Lower leg skin (tissue), 4 donors: ENCODE measurements at regions not wholly inside any gene's neighbourhood (a gene's known extent, or its start where the extent isn't known, plus 50 kb on each side); places are given as distances from the start of the nearest gene placed in this dataset.
"Not testable (repeated sequence)": the region's sequence is repeated elsewhere in the genome, so short reads cannot be mapped to it uniquely, and the experiment has no call there.

ENCODE experiments used
- DNase-seq, 2 donors: peaks; one replicate each; pipeline ENCODE4 v3.0.0-alpha.2; 2019; ENCODE audit warnings: low spot score in 2 of 2
- H3K4me3 ChIP-seq: fragments of 200-600 bp; sonication (generic); 2 replicates; pipeline ENCODE4 v1.5.1; 2017; ENCODE audit warnings: mild to moderate bottlenecking, low read depth; ENCODE audit not compliant: poor library complexity, severe bottlenecking
- POLR2A ChIP-seq, 2 donors: fragments of 450-650 bp; IDR thresholded peaks; one replicate each; pipeline ENCODE4 v1.6.1; 2016 to 2017; ENCODE audit warnings: antibody characterized with exemption in 2 of 2, mild to moderate bottlenecking in 1 of 2, moderate library complexity in 1 of 2
- WGBS, 2 donors: methylation state at CpG; one replicate each; pipeline ENCODE4 v1.1.5; 2018; 5-methylcytosine and 5-hydroxymethylcytosine counted together
- intact Hi-C: fragments of 100-400 bp; cut with DNase I; formaldehyde crosslinking; loops from one replicate; pipeline ENCODE4 v1.15.0; 2023; ENCODE audit warnings: low total_unique reads
- TF ChIP-seq, protein P1 (sequence below), 3 donors: fragments of 450-650 bp; IDR thresholded peaks; one replicate each; pipeline ENCODE4 v1.5.1; 2016; ENCODE audit warnings: antibody characterized with exemption in 3 of 3, mild to moderate bottlenecking in 3 of 3, moderate library complexity in 2 of 3

DNA sequence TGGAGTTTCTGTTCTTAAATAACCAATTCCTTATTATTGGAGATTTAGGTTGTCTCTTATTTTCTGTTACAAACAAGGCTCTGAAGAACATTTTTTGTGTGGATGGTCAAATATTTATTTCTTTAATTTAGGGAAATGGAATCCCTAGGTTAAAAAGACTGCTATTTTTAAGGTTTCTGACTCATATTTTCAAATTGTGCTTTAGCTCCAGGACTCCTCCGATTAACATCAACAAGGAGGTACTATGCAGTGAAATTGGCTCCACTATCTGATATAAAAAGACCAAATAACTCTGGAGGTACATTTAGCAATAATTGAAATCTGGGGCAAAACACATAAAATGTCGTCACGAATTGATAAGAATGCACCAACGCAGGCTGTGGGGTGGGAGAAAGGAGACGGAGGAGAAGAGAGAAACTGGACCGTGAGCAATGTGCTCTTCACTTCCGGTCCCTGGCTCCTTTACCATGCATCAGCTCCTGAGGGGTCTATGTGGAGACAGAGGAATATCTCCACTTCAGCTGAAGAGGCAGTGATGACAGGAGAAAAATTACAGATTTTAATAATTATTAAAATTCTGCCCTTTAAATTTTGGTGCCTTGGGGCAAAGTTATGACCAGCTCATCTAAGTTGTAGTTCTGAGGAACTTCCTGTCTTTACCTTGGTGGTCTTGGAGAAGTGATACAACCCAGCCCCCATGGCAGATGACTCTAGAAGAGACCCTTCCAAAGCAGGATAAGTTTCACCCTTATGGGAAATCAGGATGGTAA, 90.2 kb upstream of the BTG1 start:
- no peak overlapping the region for H3K4me3 ChIP-seq
- 89 to 94% methylated on average over 7 of the region's 7 CpGs for WGBS, 2 donors
- intact Hi-C loops, result no loop called here
- DNase-seq, result no peak
- TF ChIP-seq, protein P1, sequence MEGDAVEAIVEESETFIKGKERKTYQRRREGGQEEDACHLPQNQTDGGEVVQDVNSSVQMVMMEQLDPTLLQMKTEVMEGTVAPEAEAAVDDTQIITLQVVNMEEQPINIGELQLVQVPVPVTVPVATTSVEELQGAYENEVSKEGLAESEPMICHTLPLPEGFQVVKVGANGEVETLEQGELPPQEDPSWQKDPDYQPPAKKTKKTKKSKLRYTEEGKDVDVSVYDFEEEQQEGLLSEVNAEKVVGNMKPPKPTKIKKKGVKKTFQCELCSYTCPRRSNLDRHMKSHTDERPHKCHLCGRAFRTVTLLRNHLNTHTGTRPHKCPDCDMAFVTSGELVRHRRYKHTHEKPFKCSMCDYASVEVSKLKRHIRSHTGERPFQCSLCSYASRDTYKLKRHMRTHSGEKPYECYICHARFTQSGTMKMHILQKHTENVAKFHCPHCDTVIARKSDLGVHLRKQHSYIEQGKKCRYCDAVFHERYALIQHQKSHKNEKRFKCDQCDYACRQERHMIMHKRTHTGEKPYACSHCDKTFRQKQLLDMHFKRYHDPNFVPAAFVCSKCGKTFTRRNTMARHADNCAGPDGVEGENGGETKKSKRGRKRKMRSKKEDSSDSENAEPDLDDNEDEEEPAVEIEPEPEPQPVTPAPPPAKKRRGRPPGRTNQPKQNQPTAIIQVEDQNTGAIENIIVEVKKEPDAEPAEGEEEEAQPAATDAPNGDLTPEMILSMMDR (IDR thresholded peaks at IDR 0.05), result no peak
- no peak for TF ChIP-seq POLR2A (IDR thresholded peaks at IDR 0.05)

DNA sequence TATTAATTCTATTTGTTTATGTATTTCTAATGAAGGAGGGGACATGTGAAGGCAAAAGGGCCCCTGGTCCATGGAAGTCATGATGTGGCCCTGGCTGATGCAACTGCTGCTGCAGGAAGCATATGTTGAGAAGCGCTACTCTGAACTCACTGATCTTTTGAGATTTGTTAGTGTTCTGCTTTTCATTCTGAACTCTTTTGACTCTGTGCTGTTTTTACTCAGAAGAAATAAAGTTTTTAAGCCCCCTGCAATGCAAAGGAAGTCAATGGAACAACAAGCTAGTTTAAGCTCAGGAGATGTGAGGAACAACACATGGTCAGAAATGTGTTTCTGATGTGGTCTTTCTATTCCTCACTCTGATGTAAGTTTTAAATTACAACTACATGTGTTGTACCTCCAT, 88.9 kb upstream of the BTG1 start:
- DNase-seq, result no peak
- TF ChIP-seq, protein P1 (IDR thresholded peaks at IDR 0.05), result no peak
- no peak for TF ChIP-seq POLR2A (IDR thresholded peaks at IDR 0.05)
- H3K4me3 ChIP-seq, result no peak overlapping the region
- intact Hi-C loops, result no loop called here
- 94 to 96% methylated on average over 1 of the region's 1 CpG for WGBS, 2 donors

- intact Hi-C loops, result no loop called here
- DNase-seq, result no peak
- TF ChIP-seq, protein P1 (IDR thresholded peaks at IDR 0.05), result no peak
- no peak for TF ChIP-seq POLR2A (IDR thresholded peaks at IDR 0.05)
- H3K4me3 ChIP-seq, result no peak overlapping the region
- 74 to 82% methylated on average over 5 of the region's 5 CpGs for WGBS, 2 donors
These were observed 87.8 kb upstream of the BTG1 start for GRCh38 chr12:92233346-92234015.

DNA sequence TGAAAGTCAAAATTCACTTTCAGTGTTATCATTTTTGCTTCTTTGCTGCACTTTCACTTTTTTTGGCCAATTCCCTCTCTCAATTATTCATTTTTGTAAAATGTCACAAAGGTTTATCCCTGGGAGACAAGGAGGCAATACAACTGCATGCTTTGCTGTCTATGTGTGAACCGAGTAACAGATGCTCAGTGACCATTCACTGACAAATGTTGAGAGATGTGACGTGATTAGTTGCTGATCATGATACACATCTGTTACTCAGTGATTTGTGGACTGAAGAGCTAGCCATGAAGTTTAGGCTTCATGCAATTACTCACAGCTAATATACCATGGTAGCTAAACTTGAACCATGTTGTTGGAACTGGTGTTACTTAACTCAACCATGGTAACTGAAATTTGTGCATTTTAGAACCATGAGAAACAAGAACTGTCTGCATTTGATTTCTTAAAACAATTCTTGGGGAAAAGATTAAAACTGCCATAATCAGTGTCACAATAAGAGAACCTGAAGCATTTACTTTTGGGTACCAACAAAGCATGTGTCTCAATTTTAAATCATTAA, 86.8 kb upstream of the BTG1 start:
- intact Hi-C loops, result not testable (repeated sequence)

GRCh38 chr12:92231945-92232344, 86.3 kb upstream of the BTG1 start:
- 46 to 65% methylated on average over 3 of the region's 3 CpGs for WGBS, 2 donors
- intact Hi-C loops, H3K4me3 ChIP-seq, DNase-seq: not testable (repeated sequence)

More for the DNA sequence above, 86.8 kb upstream of the BTG1 start:
- 69 to 80% methylated on average over 2 of the region's 2 CpGs for WGBS, 2 donors
- not testable (repeated sequence) for H3K4me3 ChIP-seq, DNase-seq

DNA sequence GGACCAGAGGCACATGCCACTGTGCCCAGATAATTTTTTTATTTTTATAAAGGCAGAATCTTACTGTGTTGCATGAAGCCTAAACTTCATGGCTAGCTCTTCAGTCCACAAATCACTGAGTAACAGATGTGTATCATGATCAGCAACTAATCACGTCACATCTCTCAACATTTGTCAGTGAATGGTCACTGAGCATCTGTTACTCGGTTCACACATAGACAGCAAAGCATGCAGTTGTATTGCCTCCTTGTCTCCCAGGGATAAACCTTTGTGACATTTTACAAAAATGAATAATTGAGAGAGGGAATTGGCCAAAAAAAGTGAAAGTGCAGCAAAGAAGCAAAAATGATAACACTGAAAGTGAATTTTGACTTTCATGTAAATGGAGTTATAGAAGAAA, 85.9 kb upstream of the BTG1 start:
- 76 to 86% methylated on average over 2 of the region's 2 CpGs for WGBS, 2 donors
- intact Hi-C loops, H3K4me3 ChIP-seq, DNase-seq: not testable (repeated sequence)

GRCh38 chr12:92229381-92229780, 83.7 kb upstream of the BTG1 start:
- DNase-seq, result no peak
- intact Hi-C loops, result no loop called here
- H3K4me3 ChIP-seq, result no peak overlapping the region
- TF ChIP-seq POLR2A (IDR thresholded peaks at IDR 0.05), result no peak
- TF ChIP-seq, protein P1 (IDR thresholded peaks at IDR 0.05), result no peak
- WGBS, 2 donors, result 83 to 92% methylated on average over 2 of the region's 2 CpGs
